A204.1 (cell line): ENCODE measurements at regions not wholly inside any gene's neighbourhood (a gene's known extent, or its start where the extent isn't known, plus 50 kb on each side); places are given as distances from the start of the nearest gene placed in this dataset.

ENCODE experiments used
- FAIRE-seq: peaks from 2 replicates; lab custom pipeline; 2012; peaks lifted over from hg19 to GRCh38; lab: Jason Lieb, UNC

- FAIRE-seq: no peak
These were observed 192.0 kb upstream of the ZEB2 start for GRCh38 chr2:144711630-144712549.

GRCh38 chr2:144711084-144711483 is 191.2 kb upstream of the ZEB2 start:
- no peak for FAIRE-seq

GRCh38 chr2:144708626-144709025 is 188.7 kb upstream of the ZEB2 start:
- FAIRE-seq: no peak

- no peak for FAIRE-seq
These were observed 187.9 kb upstream of the ZEB2 start for GRCh38 chr2:144707736-144708326.

GRCh38 chr2:144706647-144707046 is 186.7 kb upstream of the ZEB2 start:
- FAIRE-seq: no peak

GRCh38 chr2:144705328-144706245 is 185.7 kb upstream of the ZEB2 start:
- FAIRE-seq: no peak

- FAIRE-seq: no peak
These were observed 184.8 kb upstream of the ZEB2 start for GRCh38 chr2:144704709-144705095.

- no peak for FAIRE-seq
These were observed 184.2 kb upstream of the ZEB2 start for GRCh38 chr2:144703852-144704708.

GRCh38 chr2:144702051-144702450 is 182.1 kb upstream of the ZEB2 start:
- no peak for FAIRE-seq

- no peak for FAIRE-seq
These were observed 181.3 kb upstream of the ZEB2 start for GRCh38 chr2:144701259-144701658.

GRCh38 chr2:144698156-144698555 is 178.2 kb upstream of the ZEB2 start:
- FAIRE-seq: no peak

GRCh38 chr2:144695657-144696056 is 175.7 kb upstream of the ZEB2 start:
- FAIRE-seq: no peak

GRCh38 chr2:144694456-144694855 is 174.5 kb upstream of the ZEB2 start:
- no peak for FAIRE-seq

GRCh38 chr2:144693179-144693578 is 173.3 kb upstream of the ZEB2 start:
- no peak for FAIRE-seq

- no peak for FAIRE-seq
These were observed 172.7 kb upstream of the ZEB2 start for GRCh38 chr2:144692661-144693060.

GRCh38 chr2:144690771-144691170 is 170.9 kb upstream of the ZEB2 start:
- no peak for FAIRE-seq

- no peak for FAIRE-seq
These were observed 166.7 kb upstream of the ZEB2 start for GRCh38 chr2:144686518-144687215.

GRCh38 chr2:144683966-144684365 is 164.0 kb upstream of the ZEB2 start:
- no peak for FAIRE-seq

- FAIRE-seq: no peak
These were observed 163.3 kb upstream of the ZEB2 start for GRCh38 chr2:144683107-144683753.

GRCh38 chr2:144682248-144682647 is 162.3 kb upstream of the ZEB2 start:
- no peak for FAIRE-seq

GRCh38 chr2:144681389-144681788 is 161.5 kb upstream of the ZEB2 start:
- FAIRE-seq: no peak
